Retinal pigment epithelial cell (primary cell): ENCODE measurements at regions not wholly inside any gene's neighbourhood (a gene's known extent, or its start where the extent isn't known, plus 50 kb on each side); places are given as distances from the start of the nearest gene placed in this dataset.

Experiments used
- DNase-seq: peaks from one replicate; pipeline ENCODE4 v3.0.0-alpha.2; 2010; ENCODE audit warnings: low read depth
- H3K4me3 ChIP-seq: 2 replicates; pipeline ENCODE4 v1.5.1; 2011; ENCODE audit warnings: mild to moderate bottlenecking, low read length, control low read depth, moderate library complexity
- CTCF ChIP-seq: conservative IDR thresholded peaks from 2 replicates; pipeline ENCODE4 v1.5.1; 2011; ENCODE audit warnings: low read depth, low read length, control low read depth, inconsistent platforms

GRCh38 chr5:60184606-60185005 lies 291.1 kb upstream of the PDE4D start:
- H3K4me3 ChIP-seq, result no peak overlapping the region
- no peak for DNase-seq
- no peak for TF ChIP-seq CTCF

- DNase-seq, result no peak
- no peak for TF ChIP-seq CTCF
- no peak overlapping the region for H3K4me3 ChIP-seq
Observed at GRCh38 chr5:60183881-60184280, 290.4 kb upstream of the PDE4D start.

GRCh38 chr5:60178101-60178500 lies 284.6 kb upstream of the PDE4D start:
- H3K4me3 ChIP-seq, result no peak overlapping the region
- no peak for TF ChIP-seq CTCF
- DNase-seq, result no peak

- DNase-seq, result no peak
- no peak overlapping the region for H3K4me3 ChIP-seq
Observed at GRCh38 chr5:60177596-60177995, 284.1 kb upstream of the PDE4D start.

GRCh38 chr5:60173667-60174066 lies 280.1 kb upstream of the PDE4D start:
- no peak for TF ChIP-seq CTCF
- DNase-seq, result no peak
- no peak overlapping the region for H3K4me3 ChIP-seq

More at GRCh38 chr5:60177596-60177995, 284.1 kb upstream of the PDE4D start:
- no peak for TF ChIP-seq CTCF

- DNase-seq, result no peak
- TF ChIP-seq CTCF, result no peak
- no peak overlapping the region for H3K4me3 ChIP-seq
Observed at GRCh38 chr5:60163762-60164161, 270.2 kb upstream of the PDE4D start.

GRCh38 chr5:60162441-60162840 lies 268.9 kb upstream of the PDE4D start:
- H3K4me3 ChIP-seq, result no peak overlapping the region
- TF ChIP-seq CTCF, result no peak
- no peak for DNase-seq
